HEK293 (cell line): ENCODE measurements at regions not wholly inside any gene's neighbourhood (a gene's known extent, or its start where the extent isn't known, plus 50 kb on each side); places are given as distances from the start of the nearest gene placed in this dataset.

Source experiments
- CTCF ChIA-PET: fragments of 350-600 bp; formaldehyde crosslinking; extraction: SDS; loops from one replicate; lab custom pipeline; 2021; ENCODE audit warnings: antibody characterized with exemption; lab: Yijun Ruan, JAX
- POLR2A ChIA-PET: fragments of 300-600 bp; formaldehyde crosslinking; extraction: SDS; loops from one replicate; lab custom pipeline; 2020; ENCODE audit warnings: antibody characterized with exemption, inconsistent platforms; lab: Yijun Ruan, JAX
- H3K27ac ChIP-seq: fragments of 200-500 bp; sonication (Bioruptor generic); 2 replicates; pipeline ENCODE4 v1.5.1; 2014; ENCODE audit warnings: low read depth, low read length, control low read depth, inconsistent platforms; ENCODE audit errors: extremely low read depth
- H3K36me3 ChIP-seq, 2 experiments: fragments of 200-500 bp in 1 of 2; sonication (Bioruptor generic) in 1 of 2; 1 replicate in 1 of 2; 2 replicates in 1 of 2; pipeline ENCODE4 v1.5.1; 2014 to 2017; ENCODE audit warnings: inconsistent platforms in 2 of 2, low read length in 2 of 2; ENCODE audit not compliant: control insufficient read depth in 2 of 2, insufficient read depth in 1 of 2
- H3K4me1 ChIP-seq: fragments of 200-500 bp; sonication (Bioruptor generic); 2 replicates; pipeline ENCODE4 v1.5.1; 2014; ENCODE audit warnings: mild to moderate bottlenecking, low read length, inconsistent platforms; ENCODE audit not compliant: control insufficient read depth, insufficient read depth
- H3K4me3 ChIP-seq: 2 replicates; pipeline ENCODE4 v1.5.1; 2011; ENCODE audit warnings: low read depth, mild to moderate bottlenecking, control low read depth, low read length, moderate library complexity
- H3K9me3 ChIP-seq: fragments of 200-500 bp; sonication (Bioruptor generic); 2 replicates; pipeline ENCODE4 v1.5.1; 2014; ENCODE audit warnings: low read depth, low read length, inconsistent platforms; ENCODE audit not compliant: control insufficient read depth, insufficient read depth
- GLIS1 ChIP-seq: fragments of 450-650 bp; formaldehyde crosslinking; IDR thresholded peaks from 2 replicates; pipeline ENCODE4 v1.5.1; 2016; ENCODE audit warnings: missing biosample characterization, missing genetic modification characterization
- INSM2 ChIP-seq: fragments of 450-650 bp; formaldehyde crosslinking; IDR thresholded peaks from 2 replicates; pipeline ENCODE4 v1.5.1; 2016; ENCODE audit warnings: missing biosample characterization, missing genetic modification characterization
- PRDM6 ChIP-seq: fragments of 450-650 bp; formaldehyde crosslinking; IDR thresholded peaks from 2 replicates; pipeline ENCODE4 v1.5.1; 2017; ENCODE audit warnings: missing biosample characterization, missing genetic modification characterization
- SCRT2 ChIP-seq: fragments of 450-650 bp; formaldehyde crosslinking; IDR thresholded peaks from 2 replicates; pipeline ENCODE4 v1.5.1; 2016; ENCODE audit warnings: missing biosample characterization, missing genetic modification characterization
- ZBTB44 ChIP-seq: fragments of 450-650 bp; IDR thresholded peaks from 2 replicates; pipeline ENCODE4 v1.5.1; 2018; ENCODE audit warnings: missing biosample characterization, mild to moderate bottlenecking, missing genetic modification characterization
- ZNF341 ChIP-seq: fragments of 450-650 bp; formaldehyde crosslinking; IDR thresholded peaks from 2 replicates; pipeline ENCODE4; 2016; ENCODE audit warnings: low read depth, missing biosample characterization, missing genetic modification characterization
- ZNF449 ChIP-seq: fragments of 450-650 bp; formaldehyde crosslinking; IDR thresholded peaks from 2 replicates; pipeline ENCODE4 v1.5.1; 2017; ENCODE audit warnings: missing biosample characterization, mild to moderate bottlenecking, missing genetic modification characterization, moderate library complexity
- TF ChIP-seq, protein P1 (sequence below): fragments of 450-650 bp; formaldehyde crosslinking; IDR thresholded peaks from 2 replicates; pipeline ENCODE4 v1.5.1; 2017; ENCODE audit warnings: missing biosample characterization, missing genetic modification characterization

DNA sequence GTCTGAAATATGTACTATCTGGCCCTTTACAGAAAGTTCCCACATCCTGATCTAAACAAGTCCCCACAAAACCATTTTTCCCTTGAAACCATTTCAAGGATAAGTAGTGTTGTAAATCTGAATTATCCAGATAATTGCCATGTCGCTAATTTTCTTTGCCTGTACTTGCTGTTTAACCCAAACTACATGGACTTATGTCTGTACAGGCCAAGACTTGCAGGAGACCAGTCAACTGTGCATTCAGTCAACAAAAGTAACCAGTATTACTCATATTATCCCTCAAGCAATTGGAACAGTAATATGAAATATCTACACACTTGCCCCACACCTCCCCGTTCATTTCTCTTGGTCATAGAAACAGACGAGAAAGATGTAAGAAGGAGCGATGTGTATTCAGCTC, 347.8 kb upstream of the NFE2L3 start:
- CTCF ChIA-PET = no interaction called here
- no peak overlapping the region for H3K27ac ChIP-seq
- POLR2A ChIA-PET = no interaction called here
- no peaks in the 10 kb centered on the region for H3K9me3 ChIP-seq
- H3K36me3 ChIP-seq = no peaks in the 10 kb centered on the region
- no peak overlapping the region for H3K4me3 ChIP-seq
- peaks cover 9% of the 10 kb centered on the region for H3K4me1 ChIP-seq
- TF ChIP-seq ZNF449 (tag by site-specific recombination) = no peak
- TF ChIP-seq, protein P1, sequence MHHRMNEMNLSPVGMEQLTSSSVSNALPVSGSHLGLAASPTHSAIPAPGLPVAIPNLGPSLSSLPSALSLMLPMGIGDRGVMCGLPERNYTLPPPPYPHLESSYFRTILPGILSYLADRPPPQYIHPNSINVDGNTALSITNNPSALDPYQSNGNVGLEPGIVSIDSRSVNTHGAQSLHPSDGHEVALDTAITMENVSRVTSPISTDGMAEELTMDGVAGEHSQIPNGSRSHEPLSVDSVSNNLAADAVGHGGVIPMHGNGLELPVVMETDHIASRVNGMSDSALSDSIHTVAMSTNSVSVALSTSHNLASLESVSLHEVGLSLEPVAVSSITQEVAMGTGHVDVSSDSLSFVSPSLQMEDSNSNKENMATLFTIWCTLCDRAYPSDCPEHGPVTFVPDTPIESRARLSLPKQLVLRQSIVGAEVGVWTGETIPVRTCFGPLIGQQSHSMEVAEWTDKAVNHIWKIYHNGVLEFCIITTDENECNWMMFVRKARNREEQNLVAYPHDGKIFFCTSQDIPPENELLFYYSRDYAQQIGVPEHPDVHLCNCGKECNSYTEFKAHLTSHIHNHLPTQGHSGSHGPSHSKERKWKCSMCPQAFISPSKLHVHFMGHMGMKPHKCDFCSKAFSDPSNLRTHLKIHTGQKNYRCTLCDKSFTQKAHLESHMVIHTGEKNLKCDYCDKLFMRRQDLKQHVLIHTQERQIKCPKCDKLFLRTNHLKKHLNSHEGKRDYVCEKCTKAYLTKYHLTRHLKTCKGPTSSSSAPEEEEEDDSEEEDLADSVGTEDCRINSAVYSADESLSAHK (tag by site-specific recombination) = peak; percentile 58; the same call in 1 of the 2 replicates
- TF ChIP-seq PRDM6 (tag by site-specific recombination) = peak; percentile 64
- TF ChIP-seq ZBTB44 (tag by site-specific recombination) = peak; percentile 47; the same call in 1 of the 2 replicates
- TF ChIP-seq, all 188 proteins: peak for 3

GRCh38 chr7:25805027-25805687, 346.8 kb upstream of the NFE2L3 start:
- CTCF ChIA-PET = interaction anchor here (0.7 to 2.1 kb wide), 6 partner anchors 13 to 607 kb away, joined by 3 to 10 read pairs (median 3); no protein-coding TSS in a partner anchor
- H3K9me3 ChIP-seq = no peaks in the 10 kb centered on the region
- no peaks in the 10 kb centered on the region for H3K36me3 ChIP-seq
- peaks cover 9% of the 10 kb centered on the region for H3K4me1 ChIP-seq
- peak; percentile 82 for TF ChIP-seq SCRT2 (tag by site-specific recombination)
- no peak for TF ChIP-seq INSM2 (tag by site-specific recombination)
- TF ChIP-seq GLIS1 = 0 out of 2 replicates have a peak, but pooled peaks have one; percentile 21
- peak; percentile 84 for TF ChIP-seq PRDM6 (tag by site-specific recombination)
- no peak for TF ChIP-seq ZNF341 (tag by site-specific recombination)
- H3K27ac ChIP-seq = no peak overlapping the region; the same call in 1 of the 2 replicates
- no peak overlapping the region for H3K4me3 ChIP-seq
- POLR2A ChIA-PET = no interaction called here
